Pulmonary artery endothelial cell (primary cell): ENCODE measurements at regions not wholly inside any gene's neighbourhood (a gene's known extent, or its start where the extent isn't known, plus 50 kb on each side); places are given as distances from the start of the nearest gene placed in this dataset.
"Not testable (repeated sequence)": the region's sequence is repeated elsewhere in the genome, so short reads cannot be mapped to it uniquely, and the experiment has no call there.

Experiments
- DNase-seq: peaks from one replicate; pipeline ENCODE4 v3.0.0-alpha.2; 2011; ENCODE audit warnings: low read depth, low spot score

DNA sequence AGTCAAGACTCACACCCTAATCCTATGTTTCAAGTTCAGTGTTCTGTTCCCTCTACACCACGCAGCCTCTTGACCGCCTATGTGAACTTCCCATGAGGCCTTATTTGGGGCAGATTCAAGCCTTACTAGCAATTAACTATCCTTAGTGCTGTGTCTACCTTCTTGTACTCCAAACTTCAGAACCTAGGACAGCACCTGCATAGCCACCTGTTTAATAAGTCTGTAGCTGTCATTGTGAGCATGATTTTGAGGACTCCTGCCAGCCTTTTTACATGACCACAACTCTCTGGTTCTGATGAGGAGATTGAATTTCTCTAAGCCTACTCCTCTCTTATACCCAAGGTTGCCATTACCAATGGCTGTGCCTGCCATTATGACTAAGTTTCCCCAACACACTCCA lies 50.8 kb upstream of the PCSK1 start:
- peak; percentile 2 for DNase-seq

- DNase-seq = no peak
These were observed 54.8 kb upstream of the PCSK1 start for GRCh38 chr5:96487859-96488258.

DNA sequence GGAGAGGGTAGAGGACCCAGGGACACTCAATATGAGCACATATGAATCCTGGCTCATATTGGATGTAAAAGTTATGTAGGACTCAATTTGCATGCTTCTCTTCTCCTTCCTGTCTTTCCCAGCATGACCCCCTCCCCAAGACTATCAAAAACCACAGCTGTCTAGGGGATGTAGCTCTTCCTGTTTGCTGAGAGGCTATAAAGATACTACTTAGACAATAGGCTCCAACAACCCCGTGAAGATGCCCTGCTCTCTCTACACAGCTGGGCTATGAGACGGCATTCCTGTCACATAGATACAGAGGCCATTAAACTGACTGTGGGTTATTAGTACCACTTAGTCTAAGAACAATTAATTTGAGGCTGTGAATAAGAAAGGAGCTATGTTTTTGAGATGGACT lies 56.5 kb upstream of the PCSK1 start:
- no peak for DNase-seq

GRCh38 chr5:96492459-96493047 lies 59.5 kb upstream of the PCSK1 start:
- no peak for DNase-seq

DNA sequence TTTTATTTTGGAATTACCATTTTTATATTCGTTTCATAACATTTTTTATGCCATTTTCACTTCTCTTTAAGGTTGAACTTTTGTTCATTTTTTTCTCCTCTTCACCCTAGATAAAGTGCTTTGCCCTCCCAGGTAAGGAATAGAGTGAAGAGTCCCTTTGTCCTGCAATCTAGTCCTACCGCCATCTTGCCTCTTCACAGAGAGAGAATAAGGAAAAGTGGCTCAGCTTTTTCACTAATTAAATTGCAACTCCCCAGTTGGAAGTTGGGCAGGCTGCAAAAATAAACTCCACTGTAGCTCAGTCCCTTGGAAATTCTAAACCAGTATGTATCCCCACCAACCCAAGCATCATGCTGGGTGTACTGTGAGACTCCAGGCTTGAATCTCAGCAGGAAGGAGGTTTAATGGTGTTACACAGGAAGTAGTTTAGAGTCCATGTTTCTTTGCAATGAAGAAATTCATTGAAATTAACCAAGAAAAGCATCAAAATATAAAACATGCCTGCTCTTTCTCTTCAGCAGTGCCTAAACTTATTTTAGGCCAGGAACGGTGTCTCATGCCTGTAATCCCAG lies 60.3 kb upstream of the PCSK1 start:
- DNase-seq = no peak

DNA sequence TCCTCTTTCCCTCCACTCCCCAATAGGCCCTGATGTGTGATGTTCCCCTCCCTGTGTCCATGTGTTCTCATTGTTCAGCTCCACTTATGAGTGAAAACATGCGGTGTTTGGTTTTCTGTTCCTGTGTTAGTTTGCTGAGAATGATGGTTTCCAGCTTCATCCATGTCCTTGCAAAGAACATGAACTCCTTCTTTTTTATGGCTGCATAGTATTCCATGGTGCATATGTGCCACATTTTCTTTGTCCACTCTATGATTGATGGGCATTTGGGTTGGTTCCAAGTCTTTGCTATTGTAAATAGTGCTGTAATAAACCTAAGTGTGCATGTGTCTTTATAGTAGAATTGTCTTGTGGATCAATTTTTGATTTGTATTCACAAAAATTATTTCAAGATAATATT lies 62.4 kb upstream of the PCSK1 start:
- DNase-seq = not testable (repeated sequence)

- DNase-seq = not testable (repeated sequence)
These were observed 64.0 kb upstream of the PCSK1 start for GRCh38 chr5:96497027-96497426.

GRCh38 chr5:96499753-96500345 lies 66.8 kb upstream of the PCSK1 start:
- no peak for DNase-seq

GRCh38 chr5:96501991-96502646 lies 69.1 kb upstream of the PCSK1 start:
- no peak for DNase-seq

DNA sequence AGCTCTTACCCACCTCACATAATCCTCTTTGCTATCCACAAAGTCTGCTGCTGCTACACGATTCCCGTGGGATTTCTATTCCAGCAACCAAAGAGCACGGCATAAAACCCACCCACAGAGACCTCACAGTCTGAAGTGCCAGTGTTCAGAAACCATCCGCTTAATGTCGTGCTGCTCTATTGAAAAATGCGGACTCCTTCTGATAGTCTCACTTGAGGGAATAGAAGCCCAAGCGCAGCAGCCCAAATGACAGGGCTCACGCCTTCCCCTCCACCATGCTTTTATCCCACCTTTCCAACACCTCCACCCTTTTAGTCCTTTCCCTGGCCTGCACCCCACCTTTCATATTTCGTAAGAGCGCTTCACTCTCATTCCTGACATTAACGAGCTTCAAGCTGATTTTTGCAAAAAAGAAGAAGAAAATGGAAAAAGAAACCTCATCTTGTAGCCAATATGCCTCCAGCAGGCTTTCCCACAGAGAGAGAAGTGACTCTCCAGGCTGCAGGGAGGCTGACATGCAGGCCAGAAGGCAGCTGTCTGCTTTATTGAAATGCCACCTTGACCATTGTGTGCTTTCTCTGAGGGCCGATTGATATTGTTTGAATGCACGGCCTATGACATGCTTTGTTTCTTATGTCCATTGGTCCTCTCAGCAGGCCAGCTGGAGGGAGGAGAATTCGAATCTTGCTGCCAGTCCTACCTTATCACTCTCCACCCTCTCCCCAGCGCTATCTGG lies 70.6 kb upstream of the PCSK1 start:
- no peak for DNase-seq

GRCh38 chr5:96506376-96506775 lies 73.3 kb upstream of the PCSK1 start:
- DNase-seq = no peak

DNA sequence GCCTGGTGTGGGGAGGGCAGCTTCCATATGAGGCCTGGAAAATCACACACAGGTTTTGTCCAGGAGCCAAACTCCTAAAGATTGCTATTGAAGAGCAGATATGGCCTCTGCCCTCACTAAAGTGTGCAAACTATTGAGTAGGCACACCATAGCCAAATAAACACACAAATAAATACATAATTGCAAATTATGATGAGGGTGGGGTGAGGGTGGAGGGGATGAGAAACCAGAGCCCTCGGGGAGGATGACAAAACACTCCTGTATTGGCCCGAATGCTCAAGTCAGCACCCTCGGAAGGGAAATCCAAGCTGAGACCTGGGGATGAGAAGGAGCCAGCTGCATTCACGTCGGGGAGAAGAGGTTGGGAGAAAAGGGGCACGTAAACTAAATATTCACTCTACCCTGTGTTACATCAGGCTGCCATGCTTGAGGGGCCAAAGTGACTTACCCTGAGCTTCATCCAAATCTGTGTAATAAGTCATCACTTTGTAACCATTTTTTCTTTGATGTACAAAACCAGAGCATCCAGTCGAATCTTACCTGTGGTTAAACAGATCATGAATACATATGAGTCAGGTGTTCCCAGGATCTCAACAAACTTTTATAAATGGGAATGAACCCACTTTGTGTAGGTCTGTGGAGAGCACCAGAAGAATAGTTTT lies 73.9 kb upstream of the PCSK1 start:
- DNase-seq = no peak

- no peak for DNase-seq
These were observed 76.3 kb upstream of the PCSK1 start for GRCh38 chr5:96509316-96509715.

DNA sequence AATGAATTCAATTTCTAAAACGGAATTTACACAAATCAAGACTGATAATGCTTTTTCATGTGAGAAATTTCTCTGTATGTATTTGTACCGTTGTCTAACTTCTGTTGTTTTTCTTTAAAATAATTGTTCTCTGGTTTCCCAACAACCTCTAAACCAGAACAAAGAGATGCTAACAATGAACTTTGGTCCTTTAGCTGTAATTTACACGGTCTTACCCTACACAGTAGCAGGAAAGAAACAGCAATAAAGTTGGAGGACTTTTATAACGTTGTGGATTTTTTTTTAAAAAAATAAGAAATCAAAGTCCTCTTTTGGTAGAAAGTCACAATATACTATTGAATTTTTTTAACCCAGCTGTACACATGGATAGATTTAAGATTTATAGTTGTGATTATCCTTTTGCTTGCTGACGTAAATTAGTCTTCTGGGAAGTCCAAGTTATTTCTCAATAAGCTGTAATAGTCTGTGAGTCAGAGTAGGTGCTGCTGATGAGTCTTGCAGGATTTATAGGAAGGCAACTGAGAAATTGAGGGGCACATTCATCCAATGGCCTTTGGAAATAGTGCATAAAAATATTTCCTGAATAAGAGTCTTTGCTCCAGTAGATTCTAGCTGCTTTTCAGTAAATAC lies 76.8 kb upstream of the PCSK1 start:
- no peak for DNase-seq

DNA sequence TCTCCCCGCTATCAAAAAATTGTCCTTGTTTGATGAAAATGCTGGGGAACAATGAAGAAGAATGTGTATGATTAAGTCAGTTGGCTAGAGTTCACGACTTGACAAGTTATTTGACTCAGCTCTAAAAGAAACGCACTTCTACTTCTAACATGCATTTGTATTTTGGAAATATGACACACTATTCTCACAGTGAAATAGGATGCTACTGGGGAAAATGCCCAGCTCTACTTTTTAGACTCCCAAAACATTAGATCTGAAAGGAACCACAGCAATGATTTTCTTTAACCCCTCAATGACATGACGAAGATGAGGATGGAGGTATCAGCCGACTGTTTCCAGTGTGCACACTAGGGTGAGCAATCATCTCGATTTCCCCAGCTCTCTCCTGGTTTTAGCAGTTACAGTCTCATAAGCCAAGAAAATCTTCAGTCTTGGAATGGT lies 83.6 kb upstream of the PCSK1 start:
- DNase-seq = no peak

DNA sequence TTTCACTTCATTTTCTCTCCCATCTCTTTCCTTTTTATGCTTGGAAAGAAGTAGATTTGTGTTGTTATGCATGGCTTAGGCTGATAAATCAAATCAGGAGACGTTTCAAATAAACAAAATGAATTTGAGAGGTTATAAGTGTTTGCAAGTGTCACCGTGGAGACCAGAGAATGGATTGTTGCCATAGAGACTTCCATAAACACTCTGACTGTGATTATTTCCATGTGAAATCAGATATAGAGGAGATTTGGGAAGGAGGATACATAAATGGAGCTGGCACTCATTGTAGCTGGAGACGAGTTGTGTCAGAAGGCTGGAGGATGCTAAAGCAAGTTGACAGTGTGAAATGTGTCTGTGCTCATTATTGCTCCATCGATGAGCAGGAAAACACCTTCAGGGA lies 84.2 kb upstream of the PCSK1 start:
- no peak for DNase-seq

GRCh38 chr5:96520345-96520744 lies 87.3 kb upstream of the PCSK1 start:
- no peak for DNase-seq

GRCh38 chr5:96522635-96523355 lies 89.7 kb upstream of the PCSK1 start:
- DNase-seq = no peak

GRCh38 chr5:96527768-96528661 lies 95.0 kb upstream of the PCSK1 start:
- DNase-seq = no peak
